ENCODE measurements at regions not wholly inside any gene's neighbourhood (a gene's known extent, or its start where the extent isn't known, plus 50 kb on each side); places are given as distances from the start of the nearest gene placed in this dataset.

DNA sequence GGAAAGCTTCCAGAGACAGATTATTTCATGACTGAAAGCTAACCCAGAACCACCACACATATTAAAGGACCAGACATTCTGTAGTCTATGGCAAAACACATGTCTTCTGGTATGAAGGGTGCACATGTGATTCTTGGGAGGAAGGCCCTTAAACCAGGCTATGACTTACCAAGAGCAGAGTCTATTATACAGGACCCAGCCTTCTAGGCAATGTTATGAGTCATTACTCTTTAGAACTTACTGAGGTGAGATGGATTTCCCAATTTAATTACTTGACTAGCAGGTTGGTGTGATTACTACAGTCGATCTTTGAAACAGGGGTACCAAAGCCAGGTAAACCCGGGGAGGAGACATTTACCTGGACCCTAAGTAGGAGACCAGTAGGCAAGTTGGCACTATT, 350.8 kb downstream of the TRIB2 start:
- TF ChIP-seq, protein P1, sequence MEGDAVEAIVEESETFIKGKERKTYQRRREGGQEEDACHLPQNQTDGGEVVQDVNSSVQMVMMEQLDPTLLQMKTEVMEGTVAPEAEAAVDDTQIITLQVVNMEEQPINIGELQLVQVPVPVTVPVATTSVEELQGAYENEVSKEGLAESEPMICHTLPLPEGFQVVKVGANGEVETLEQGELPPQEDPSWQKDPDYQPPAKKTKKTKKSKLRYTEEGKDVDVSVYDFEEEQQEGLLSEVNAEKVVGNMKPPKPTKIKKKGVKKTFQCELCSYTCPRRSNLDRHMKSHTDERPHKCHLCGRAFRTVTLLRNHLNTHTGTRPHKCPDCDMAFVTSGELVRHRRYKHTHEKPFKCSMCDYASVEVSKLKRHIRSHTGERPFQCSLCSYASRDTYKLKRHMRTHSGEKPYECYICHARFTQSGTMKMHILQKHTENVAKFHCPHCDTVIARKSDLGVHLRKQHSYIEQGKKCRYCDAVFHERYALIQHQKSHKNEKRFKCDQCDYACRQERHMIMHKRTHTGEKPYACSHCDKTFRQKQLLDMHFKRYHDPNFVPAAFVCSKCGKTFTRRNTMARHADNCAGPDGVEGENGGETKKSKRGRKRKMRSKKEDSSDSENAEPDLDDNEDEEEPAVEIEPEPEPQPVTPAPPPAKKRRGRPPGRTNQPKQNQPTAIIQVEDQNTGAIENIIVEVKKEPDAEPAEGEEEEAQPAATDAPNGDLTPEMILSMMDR (IDR thresholded peaks at IDR 0.05), result no peak
- Mint-ChIP-seq H3K4me1 (ENCODE audit: low read depth) (no peaks in the 10 kb centered on the region), H3K4me3 (no peak overlapping the region), H3K27me3 (ENCODE audit: insufficient read depth) (no peaks in the 10 kb centered on the region; the same call in 1 of the 2 replicates), H3K27ac (no peak overlapping the region), H3K9me3 (no peaks in the 10 kb centered on the region), H3K36me3 (ENCODE audit: low read depth) (no peaks in the 10 kb centered on the region)
- no peak for DNase-seq

DNA sequence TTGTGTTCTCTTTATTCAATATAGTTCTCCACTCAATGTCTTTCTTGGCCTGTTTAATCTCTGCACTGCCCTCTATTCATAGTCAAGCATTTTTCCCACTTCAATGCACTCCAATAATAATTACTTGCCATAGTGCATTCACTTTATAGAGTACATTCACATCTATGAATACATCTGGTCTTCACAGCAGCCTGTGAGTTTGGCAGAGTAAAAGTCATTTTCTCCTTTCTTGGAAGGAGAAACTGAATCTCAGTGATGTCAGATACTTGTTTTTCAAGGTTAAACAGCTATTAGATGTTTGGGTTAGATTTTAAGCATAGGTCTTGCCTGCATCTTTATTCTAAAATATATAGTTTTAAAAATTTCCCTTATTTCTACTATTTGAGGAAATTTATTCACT, 373.2 kb downstream of the TRIB2 start:
- TF ChIP-seq, protein P1 (IDR thresholded peaks at IDR 0.05), result no peak
- Mint-ChIP-seq H3K27ac (no peak overlapping the region), H3K27me3 (ENCODE audit: insufficient read depth) (peaks cover 2% of the 10 kb centered on the region; the same call in 1 of the 2 replicates), H3K36me3 (ENCODE audit: low read depth) (no peaks in the 10 kb centered on the region), H3K4me1 (ENCODE audit: low read depth) (no peaks in the 10 kb centered on the region), H3K9me3 (no peaks in the 10 kb centered on the region), H3K4me3 (no peak overlapping the region)
- no peak for DNase-seq

DNA sequence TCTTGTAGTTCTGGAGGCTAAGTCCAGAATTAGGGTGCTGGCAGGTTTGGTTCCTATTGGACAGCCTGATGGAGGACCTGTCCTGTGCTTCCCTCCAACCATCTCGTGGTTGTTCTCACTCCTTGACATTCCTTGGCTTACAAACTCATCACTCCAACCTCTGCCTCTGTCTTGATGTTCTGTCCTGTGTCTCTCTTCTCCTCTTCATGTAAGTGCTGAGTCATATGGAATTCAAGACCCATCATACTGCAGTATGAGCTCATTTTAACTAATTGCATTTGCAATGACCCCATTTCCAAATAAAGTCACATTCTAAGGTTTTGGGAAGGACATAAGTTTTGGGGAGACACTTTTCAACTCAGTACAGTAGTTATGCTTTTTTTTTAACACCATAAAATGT, 374.7 kb downstream of the TRIB2 start:
- no peak overlapping the region for H3K27ac Mint-ChIP-seq
- no peak overlapping the region for H3K4me3 Mint-ChIP-seq
- no peaks in the 10 kb centered on the region for H3K36me3 Mint-ChIP-seq (ENCODE audit: low read depth)
- DNase-seq, result no peak
- peaks cover 2% of the 10 kb centered on the region; the same call in 1 of the 2 replicates for H3K27me3 Mint-ChIP-seq (ENCODE audit: insufficient read depth)
- H3K9me3 Mint-ChIP-seq, result no peaks in the 10 kb centered on the region
- no peaks in the 10 kb centered on the region for H3K4me1 Mint-ChIP-seq (ENCODE audit: low read depth)
- TF ChIP-seq, protein P1 (IDR thresholded peaks at IDR 0.05), result no peak

DNA sequence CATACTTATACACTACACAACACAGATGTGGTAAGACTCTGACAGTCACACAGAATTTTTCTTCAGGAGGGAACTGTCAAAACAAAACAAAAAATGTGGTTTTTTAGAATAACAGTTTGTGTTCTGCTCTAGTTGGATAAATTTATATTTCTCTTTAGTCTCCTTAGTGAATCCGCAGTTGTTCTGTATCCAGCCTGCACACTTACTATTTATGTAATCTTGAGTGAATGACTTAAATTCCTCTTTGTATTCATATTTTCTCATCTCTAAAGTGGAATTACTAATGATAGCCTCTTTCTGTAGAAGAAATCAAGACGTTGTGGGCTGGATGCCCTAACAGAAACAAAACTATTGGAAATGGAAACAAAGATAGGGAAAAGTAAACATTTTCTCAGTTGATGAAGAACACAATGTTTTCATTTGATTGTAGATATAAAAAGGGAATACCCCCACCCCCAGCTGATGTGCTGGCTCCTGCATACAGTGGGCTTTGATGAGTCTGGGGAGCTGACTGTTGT, 375.2 kb downstream of the TRIB2 start:
- Mint-ChIP-seq H3K4me1 (ENCODE audit: low read depth) (no peaks in the 10 kb centered on the region), H3K27ac (no peak overlapping the region), H3K4me3 (no peak overlapping the region), H3K9me3 (peaks cover under 1% of the 10 kb centered on the region; the same call in 1 of the 2 replicates), H3K27me3 (ENCODE audit: insufficient read depth) (peaks cover 2% of the 10 kb centered on the region; the same call in 1 of the 2 replicates), H3K36me3 (ENCODE audit: low read depth) (no peaks in the 10 kb centered on the region)
- no peak for DNase-seq
- TF ChIP-seq, protein P1 (IDR thresholded peaks at IDR 0.05), result no peak

DNA sequence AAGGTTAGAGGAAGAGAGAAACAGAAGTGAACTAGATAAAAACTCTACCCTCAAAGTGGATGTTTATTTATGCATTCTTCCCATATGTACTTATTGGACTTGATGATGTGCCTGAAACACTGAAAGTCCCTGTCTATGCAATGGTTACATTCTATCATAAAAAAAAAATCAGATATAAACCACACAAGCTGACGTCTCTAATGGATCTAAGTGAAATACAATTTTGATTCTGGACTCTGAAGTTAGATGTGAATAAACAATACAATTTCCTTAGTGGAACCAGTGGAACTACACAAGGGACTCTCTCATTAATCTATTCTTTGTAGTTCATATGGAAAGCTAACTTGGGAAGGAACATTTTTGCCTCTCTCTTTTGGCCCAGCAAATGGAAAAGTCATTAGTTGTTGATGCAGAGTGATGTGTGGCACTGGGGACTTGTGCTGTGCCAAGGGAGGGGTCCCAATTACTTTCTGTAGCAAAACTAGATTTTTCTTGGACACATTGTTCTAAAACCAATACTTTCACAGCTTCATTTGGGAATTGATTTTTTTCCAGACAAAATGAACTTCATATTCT, 376.8 kb downstream of the TRIB2 start:
- Mint-ChIP-seq H3K27me3 (ENCODE audit: insufficient read depth) (no peaks in the 10 kb centered on the region), H3K4me3 (no peak overlapping the region), H3K36me3 (ENCODE audit: low read depth) (no peaks in the 10 kb centered on the region), H3K27ac (no peak overlapping the region), H3K9me3 (peaks cover 13% of the 10 kb centered on the region), H3K4me1 (ENCODE audit: low read depth) (no peaks in the 10 kb centered on the region)
- TF ChIP-seq, protein P1 (IDR thresholded peaks at IDR 0.05), result no peak
- no peak for DNase-seq
